ENCODE measurements at regions not wholly inside any gene's neighbourhood (a gene's known extent, or its start where the extent isn't known, plus 50 kb on each side); places are given as distances from the start of the nearest gene placed in this dataset.

DNA sequence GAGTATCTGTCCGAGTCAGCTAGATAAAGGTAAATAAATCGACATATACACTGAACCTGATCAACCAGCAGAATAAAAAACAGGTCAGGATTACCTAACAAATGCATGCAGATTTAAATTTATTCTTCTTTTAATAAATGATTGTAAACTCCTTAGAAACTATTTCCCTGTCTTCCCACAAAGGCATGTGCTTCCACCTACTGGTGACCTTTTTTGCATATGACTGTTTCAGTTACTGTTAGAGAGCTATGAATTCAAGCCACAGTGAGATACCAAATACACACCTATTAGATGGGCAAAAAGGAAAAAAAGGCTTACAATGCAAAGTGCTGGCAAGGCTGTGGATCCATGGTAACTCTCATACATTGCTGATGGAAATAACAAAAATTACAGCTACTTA is 957.4 kb upstream of the NCAM2 start (continued):
- TF ChIP-seq, protein P1, sequence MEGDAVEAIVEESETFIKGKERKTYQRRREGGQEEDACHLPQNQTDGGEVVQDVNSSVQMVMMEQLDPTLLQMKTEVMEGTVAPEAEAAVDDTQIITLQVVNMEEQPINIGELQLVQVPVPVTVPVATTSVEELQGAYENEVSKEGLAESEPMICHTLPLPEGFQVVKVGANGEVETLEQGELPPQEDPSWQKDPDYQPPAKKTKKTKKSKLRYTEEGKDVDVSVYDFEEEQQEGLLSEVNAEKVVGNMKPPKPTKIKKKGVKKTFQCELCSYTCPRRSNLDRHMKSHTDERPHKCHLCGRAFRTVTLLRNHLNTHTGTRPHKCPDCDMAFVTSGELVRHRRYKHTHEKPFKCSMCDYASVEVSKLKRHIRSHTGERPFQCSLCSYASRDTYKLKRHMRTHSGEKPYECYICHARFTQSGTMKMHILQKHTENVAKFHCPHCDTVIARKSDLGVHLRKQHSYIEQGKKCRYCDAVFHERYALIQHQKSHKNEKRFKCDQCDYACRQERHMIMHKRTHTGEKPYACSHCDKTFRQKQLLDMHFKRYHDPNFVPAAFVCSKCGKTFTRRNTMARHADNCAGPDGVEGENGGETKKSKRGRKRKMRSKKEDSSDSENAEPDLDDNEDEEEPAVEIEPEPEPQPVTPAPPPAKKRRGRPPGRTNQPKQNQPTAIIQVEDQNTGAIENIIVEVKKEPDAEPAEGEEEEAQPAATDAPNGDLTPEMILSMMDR (IDR thresholded peaks at IDR 0.05 in 2 of 3, conservative IDR thresholded peaks at IDR 0.05 in 1 of 3; ENCODE audit: borderline replicate concordance in 1 of 3, insufficient read depth in 1 of 3, low read depth in 2 of 3, low read length in 2 of 3): no peak

DNA sequence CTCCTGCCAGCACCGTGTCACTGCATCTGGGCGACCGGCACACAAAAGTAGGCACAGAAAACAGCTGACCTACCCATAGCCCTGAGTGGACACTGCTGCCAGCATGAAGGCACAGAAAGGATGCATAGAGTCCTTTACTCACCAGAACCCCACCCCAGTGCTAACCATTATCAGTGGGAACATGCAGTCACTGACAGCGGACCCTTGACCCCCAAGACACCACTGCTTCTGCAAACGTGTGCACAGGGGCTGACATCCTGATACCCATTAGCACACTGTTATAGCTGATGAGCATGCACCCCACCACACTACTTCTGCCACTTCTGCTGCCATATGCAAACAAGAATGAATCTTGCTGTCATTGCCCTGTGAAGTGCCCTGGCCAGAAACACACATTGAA is 953.0 kb upstream of the NCAM2 start:
- ATAC-seq: no peak
- ChIA-PET RAD21 (ENCODE audit: low non-redundant PET in 1 of 2, low total read pairs in 2 of 2, uncharacterized antibody in 2 of 2, unreplicated experiment in 2 of 2) (no interaction called here), POLR2A (no interaction called here), CTCF (no interaction called here)
- DNase-seq (ENCODE audit: low read depth, low spot score): no peak
- H3K4me2 ChIP-seq (ENCODE audit: low read length): no peak overlapping the region
- H3K36me3 ChIP-seq (ENCODE audit: control insufficient read depth in 1 of 2, insufficient read depth in 2 of 2, low read length in 2 of 2): no peaks in the 10 kb centered on the region
- no TSS peak for BruUV-seq (replicated peaks)
- H4K20me1 ChIP-seq (ENCODE audit: insufficient read depth): no peaks in the 10 kb centered on the region
- no peak overlapping the region for H3K4me3 ChIP-seq (replicated peaks in 1 of 2; ENCODE audit: low read depth in 1 of 2, low read length in 2 of 2)
- TF ChIP-seq POLR2A (IDR thresholded peaks at IDR 0.05; ENCODE audit: borderline replicate concordance, extremely low read depth, insufficient read depth, insufficient read length): no peak
- no peak for TF ChIP-seq ELF1 (IDR thresholded peaks at IDR 0.05; ENCODE audit: borderline replicate concordance, low read depth)
- no peak for TF ChIP-seq ZFX (IDR thresholded peaks at IDR 0.05)
- TF ChIP-seq SRF (IDR thresholded peaks at IDR 0.05; ENCODE audit: low read depth): no peak
- no peak for TF ChIP-seq EGR1 (IDR thresholded peaks at IDR 0.05; ENCODE audit: low read depth)
- no peak for TF ChIP-seq TCF7L2 (IDR thresholded peaks at IDR 0.05; ENCODE audit: borderline replicate concordance, extremely low read depth, insufficient read depth, insufficient read length)
- TF ChIP-seq ZNF274 (IDR thresholded peaks at IDR 0.05; ENCODE audit: low read depth, low read length): no peak
- no peak for TF ChIP-seq SP1 (IDR thresholded peaks at IDR 0.05; ENCODE audit: low read depth)
- TF ChIP-seq, protein P1 (IDR thresholded peaks at IDR 0.05 in 2 of 3, conservative IDR thresholded peaks at IDR 0.05 in 1 of 3; ENCODE audit: borderline replicate concordance in 1 of 3, insufficient read depth in 1 of 3, low read depth in 2 of 3, low read length in 2 of 3): no peak
- TF ChIP-seq, protein P2, sequence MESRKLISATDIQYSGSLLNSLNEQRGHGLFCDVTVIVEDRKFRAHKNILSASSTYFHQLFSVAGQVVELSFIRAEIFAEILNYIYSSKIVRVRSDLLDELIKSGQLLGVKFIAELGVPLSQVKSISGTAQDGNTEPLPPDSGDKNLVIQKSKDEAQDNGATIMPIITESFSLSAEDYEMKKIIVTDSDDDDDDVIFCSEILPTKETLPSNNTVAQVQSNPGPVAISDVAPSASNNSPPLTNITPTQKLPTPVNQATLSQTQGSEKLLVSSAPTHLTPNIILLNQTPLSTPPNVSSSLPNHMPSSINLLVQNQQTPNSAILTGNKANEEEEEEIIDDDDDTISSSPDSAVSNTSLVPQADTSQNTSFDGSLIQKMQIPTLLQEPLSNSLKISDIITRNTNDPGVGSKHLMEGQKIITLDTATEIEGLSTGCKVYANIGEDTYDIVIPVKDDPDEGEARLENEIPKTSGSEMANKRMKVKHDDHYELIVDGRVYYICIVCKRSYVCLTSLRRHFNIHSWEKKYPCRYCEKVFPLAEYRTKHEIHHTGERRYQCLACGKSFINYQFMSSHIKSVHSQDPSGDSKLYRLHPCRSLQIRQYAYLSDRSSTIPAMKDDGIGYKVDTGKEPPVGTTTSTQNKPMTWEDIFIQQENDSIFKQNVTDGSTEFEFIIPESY (IDR thresholded peaks at IDR 0.05; ENCODE audit: extremely low read depth, insufficient replicate concordance, low read length): no peak
- no peak for TF ChIP-seq FOSL1 (IDR thresholded peaks at IDR 0.05; ENCODE audit: low read depth)
- no peak for TF ChIP-seq CBX3 (IDR thresholded peaks at IDR 0.05; ENCODE audit: low read depth)
- no peak for TF ChIP-seq POLR2AphosphoS5 (IDR thresholded peaks at IDR 0.05; ENCODE audit: low read depth, low read length)
- H3K79me2 ChIP-seq (ENCODE audit: insufficient read depth, low read length): no peaks in the 10 kb centered on the region
- H3K4me1 ChIP-seq (ENCODE audit: control insufficient read depth in 1 of 2, insufficient read depth in 2 of 2, low read length in 2 of 2): no peaks in the 10 kb centered on the region
- H3K27me3 ChIP-seq (ENCODE audit: insufficient read depth, low read length): no peaks in the 10 kb centered on the region
- H3K9me3 ChIP-seq (ENCODE audit: control insufficient read depth in 1 of 2, insufficient read depth in 1 of 2, low read depth in 1 of 2, low read length in 2 of 2): peaks cover 9 to 13% of the 10 kb centered on the region in 2 experiments; a peak in 3 of 4 replicates
- no peak overlapping the region for H2AFZ ChIP-seq (ENCODE audit: low read depth, low read length, poor library complexity, severe bottlenecking)
- H3K9ac ChIP-seq (ENCODE audit: low read length): no peak overlapping the region
- intact Hi-C loops (cut with micrococcal nuclease): no loop called here
- no peak overlapping the region for H3K27ac ChIP-seq (ENCODE audit: low read depth, low read length)
- no peaks in the 10 kb centered on the region for H3K9me2 ChIP-seq (ENCODE audit: insufficient read depth)

All from HCT116 (cell line).